HG02678 (cell line): ENCODE measurements at regions not wholly inside any gene's neighbourhood (a gene's known extent, or its start where the extent isn't known, plus 50 kb on each side); places are given as distances from the start of the nearest gene placed in this dataset.
A peak's percentile ranks its signal among the peaks of the same experiment; 100 is the strongest.

ENCODE experiments used
- ATAC-seq: cut with Tn5 transposase; IDR thresholded peaks from one replicate; pipeline ENCODE4 v1.9.1; 2021; ENCODE audit warnings: mild to moderate bottlenecking, moderate library complexity; ENCODE audit not compliant: unreplicated experiment

GRCh38 chr1:219438386-219438785 is 174.5 kb downstream of the ZC3H11B start:
- no peak for ATAC-seq

- no peak for ATAC-seq
Observed at GRCh38 chr1:219434923-219435297, 178.0 kb downstream of the ZC3H11B start.

- no peak for ATAC-seq
Observed at GRCh38 chr1:219434285-219434922, 178.5 kb downstream of the ZC3H11B start.

GRCh38 chr1:219433496-219434131 is 179.3 kb downstream of the ZC3H11B start:
- no peak for ATAC-seq

- ATAC-seq: no peak
Observed at GRCh38 chr1:219433001-219433400, 179.9 kb downstream of the ZC3H11B start.

- ATAC-seq: no peak
Observed at GRCh38 chr1:219432191-219432606, 180.7 kb downstream of the ZC3H11B start.

GRCh38 chr1:219430419-219430818 is 182.5 kb downstream of the ZC3H11B start:
- ATAC-seq: no peak

- ATAC-seq: no peak
Observed at GRCh38 chr1:219428651-219429050, 184.3 kb downstream of the ZC3H11B start.

- no peak for ATAC-seq
Observed at GRCh38 chr1:219427989-219428388, 184.9 kb downstream of the ZC3H11B start.

- ATAC-seq: no peak
Observed at GRCh38 chr1:219427403-219427802, 185.5 kb downstream of the ZC3H11B start.

GRCh38 chr1:219422811-219423598 is 189.9 kb downstream of the ZC3H11B start:
- no peak for ATAC-seq

- no peak for ATAC-seq
Observed at GRCh38 chr1:219420913-219421312, 192.0 kb downstream of the ZC3H11B start.

- no peak for ATAC-seq
Observed at GRCh38 chr1:219419860-219420259, 193.0 kb downstream of the ZC3H11B start.

- ATAC-seq: no peak
Observed at GRCh38 chr1:219419065-219419464, 193.8 kb downstream of the ZC3H11B start.

GRCh38 chr1:219417610-219418009 is 195.3 kb downstream of the ZC3H11B start:
- no peak for ATAC-seq

- peak; percentile 95 for ATAC-seq
Observed at GRCh38 chr1:219416598-219417238, 196.2 kb downstream of the ZC3H11B start.

GRCh38 chr1:219415915-219416314 is 197.0 kb downstream of the ZC3H11B start:
- no peak for ATAC-seq

GRCh38 chr1:219415433-219415832 is 197.5 kb downstream of the ZC3H11B start:
- no peak for ATAC-seq

- no peak for ATAC-seq
Observed at GRCh38 chr1:219414250-219414649, 198.7 kb downstream of the ZC3H11B start.

GRCh38 chr1:219413536-219413935 is 199.4 kb downstream of the ZC3H11B start:
- ATAC-seq: no peak

GRCh38 chr1:219412772-219413171 is 200.1 kb downstream of the ZC3H11B start:
- ATAC-seq: no peak
